GM12878 (cell line): ENCODE measurements at regions not wholly inside any gene's neighbourhood (a gene's known extent, or its start where the extent isn't known, plus 50 kb on each side); places are given as distances from the start of the nearest gene placed in this dataset.

ENCODE experiments used
- ATAC-seq: fragments of 200-7000 bp; cut with Tn5 transposase; 3 replicates; pipeline ENCODE4 v1.9.1; 2020; ENCODE audit warnings: mild to moderate bottlenecking, moderate library complexity
- BruUV-seq: library from RNA; stranded (reverse); fragments of 400-500 nt; replicated peaks from 2 replicates; lab custom pipeline; 2021; lab: Mats Ljungman, UMichigan
- CTCF ChIA-PET: fragments of 300-600 bp; sonication (Branson Sonifier 250); formaldehyde crosslinking; extraction: SDS; loops from one replicate; lab custom pipeline; 2021; ENCODE audit warnings: inconsistent platforms; lab: Yijun Ruan, JAX
- POLR2A ChIA-PET: fragments of 350-600 bp; formaldehyde crosslinking; extraction: SDS; loops from one replicate; lab custom pipeline; 2021; ENCODE audit warnings: inconsistent platforms; lab: Charles Lee
- RAD21 ChIA-PET: fragments of 300-600 bp; sonication (Branson Sonifier 250); formaldehyde crosslinking; loops from one replicate; lab custom pipeline; 2023; ENCODE audit warnings: antibody characterized with exemption; ENCODE audit not compliant: unreplicated experiment; lab: Charles Lee
- SMC1A ChIA-PET: fragments of 300-600 bp; sonication (Branson Sonifier 250); formaldehyde crosslinking; loops from one replicate; lab custom pipeline; 2023; ENCODE audit not compliant: unreplicated experiment, uncharacterized antibody; lab: Charles Lee
- DNase-seq: peaks from one replicate; pipeline ENCODE4 v3.0.0-alpha.2; 2011; ENCODE audit warnings: low read depth, low spot score
- FAIRE-seq: peaks from 3 replicates; lab custom pipeline; 2011; peaks lifted over from hg19 to GRCh38; lab: Jason Lieb, UNC
- H2AFZ ChIP-seq: 2 replicates; pipeline ENCODE4 v1.6.0; 2011; ENCODE audit warnings: low read depth, low read length, control low read depth; ENCODE audit not compliant: control insufficient read depth
- H3K27ac ChIP-seq: 2 replicates; pipeline ENCODE4 v1.5.1; 2011; ENCODE audit warnings: control low read depth; ENCODE audit not compliant: control insufficient read depth, insufficient read depth
- H3K27me3 ChIP-seq, 2 experiments: replicated peaks in 1 of 2; 2 replicates each; pipeline versions ENCODE4 v1.6.0 to v1.6.1; 2011; ENCODE audit warnings: low read length in 1 of 2; ENCODE audit not compliant: control insufficient read depth in 2 of 2, insufficient read depth in 2 of 2
- H3K36me3 ChIP-seq, 2 experiments: 2 replicates each; pipeline ENCODE4 v1.5.1; 2011; ENCODE audit warnings: low read length in 1 of 2; ENCODE audit not compliant: control insufficient read depth in 2 of 2, insufficient read depth in 2 of 2
- H3K4me1 ChIP-seq: 2 replicates; pipeline ENCODE4 v1.6.1; 2011; ENCODE audit warnings: mild to moderate bottlenecking, low read length, moderate library complexity, mixed read lengths; ENCODE audit not compliant: control insufficient read depth, insufficient read depth
- H3K4me2 ChIP-seq: 2 replicates; pipeline ENCODE4 v1.6.0; 2011; ENCODE audit warnings: control low read depth; ENCODE audit not compliant: control insufficient read depth, insufficient read depth
- H3K4me3 ChIP-seq: fragments of 200-600 bp; sonication (generic); 2 replicates; pipeline ENCODE4 v1.5.1; 2016
- H3K79me2 ChIP-seq: 2 replicates; pipeline ENCODE4 v1.6.0; 2011; ENCODE audit warnings: low read length; ENCODE audit not compliant: control insufficient read depth, insufficient read depth
- H3K9ac ChIP-seq: 2 replicates; pipeline ENCODE4 v1.8.0; 2011; ENCODE audit warnings: low read length, control low read depth, mixed read lengths; ENCODE audit not compliant: control insufficient read depth, insufficient read depth
- H3K9me3 ChIP-seq: replicated peaks from 3 replicates; pipeline ENCODE4 v1.5.1; 2011; ENCODE audit warnings: mild to moderate bottlenecking, low read length; ENCODE audit not compliant: control insufficient read depth, insufficient read depth
- H4K20me1 ChIP-seq: 2 replicates; pipeline ENCODE4 v1.6.0; 2011; ENCODE audit not compliant: control insufficient read depth, insufficient read depth
- GATAD2B ChIP-seq: fragments of 450-650 bp; conservative IDR thresholded peaks from 2 replicates; pipeline ENCODE4 v1.6.1; 2017; ENCODE audit warnings: low read depth, mild to moderate bottlenecking, moderate library complexity
- JUND ChIP-seq: IDR thresholded peaks from 2 replicates; pipeline ENCODE4 v1.6.1; 2012; ENCODE audit warnings: low read depth, mild to moderate bottlenecking, low read length, improper control_type of control experiment, moderate library complexity
- KLF5 ChIP-seq: fragments of 450-650 bp; IDR thresholded peaks from 2 replicates; pipeline ENCODE4 v1.6.1; 2014; ENCODE audit warnings: mild to moderate bottlenecking; ENCODE audit not compliant: partially characterized antibody
- MXI1 ChIP-seq: fragments of 150-350 bp; IDR thresholded peaks from 2 replicates; pipeline ENCODE4 v1.6.1; 2011; ENCODE audit warnings: low read depth, mild to moderate bottlenecking, inconsistent platforms, low read length, improper control_type of control experiment
- MYB ChIP-seq: fragments of 150-350 bp; IDR thresholded peaks from 2 replicates; pipeline ENCODE4 v1.6.1; 2014; ENCODE audit warnings: mild to moderate bottlenecking, low read depth, low read length, borderline replicate concordance
- NR2C1 ChIP-seq: fragments of 450-650 bp; IDR thresholded peaks from 2 replicates; pipeline ENCODE4 v1.6.1; 2017; ENCODE audit warnings: antibody characterized with exemption, mild to moderate bottlenecking, moderate library complexity
- RELA ChIP-seq: fragments of 450-650 bp; IDR thresholded peaks from 2 replicates; pipeline ENCODE4 v1.8.0; 2014; ENCODE audit warnings: borderline replicate concordance; ENCODE audit not compliant: partially characterized antibody
- SMARCA5 ChIP-seq: fragments of 450-650 bp; IDR thresholded peaks from 2 replicates; pipeline ENCODE4 v1.6.1; 2017; ENCODE audit warnings: mild to moderate bottlenecking
- SMC3 ChIP-seq: IDR thresholded peaks from 2 replicates; pipeline ENCODE4 v1.6.1; 2011; ENCODE audit warnings: low read length, improper control_type of control experiment, borderline replicate concordance
- ZBTB33 ChIP-seq: fragments of 450-650 bp; IDR thresholded peaks from 2 replicates; pipeline ENCODE4 v1.6.1; 2017; ENCODE audit warnings: mild to moderate bottlenecking
- WGBS: methylation state at CpG from one replicate; pipeline ENCODE4 v1.1.6; 2016; ENCODE audit warnings: low lambda C conversion rate; ENCODE audit not compliant: insufficient replicate concordance, insufficient coverage; ENCODE audit errors: missing lambda C conversion rate; 5-methylcytosine and 5-hydroxymethylcytosine counted together
- in situ Hi-C: fragments of 300-500 bp; cut with MboI; formaldehyde crosslinking; loops from 9 replicates; pipeline ENCODE4 v1.14.3; 2018; ENCODE audit warnings: mixed read lengths
- intact Hi-C: fragments of 100-400 bp; cut with micrococcal nuclease; formaldehyde crosslinking; loops from one replicate; pipeline ENCODE4 v1.14.2; 2022; ENCODE audit not compliant: unreplicated experiment
- TF ChIP-seq, protein P1 (sequence below): IDR thresholded peaks from 2 replicates; pipeline ENCODE4 v1.6.1; 2012; ENCODE audit warnings: mild to moderate bottlenecking, low read depth, low read length
- TF ChIP-seq, protein P2 (sequence below): IDR thresholded peaks from 2 replicates; pipeline ENCODE4 v1.6.1; 2011; ENCODE audit warnings: mild to moderate bottlenecking, low read depth, low read length, moderate library complexity; ENCODE audit not compliant: insufficient replicate concordance

- ChIA-PET CTCF (no interaction called here), SMC1A (interaction anchor here (0.8 to 2.0 kb wide), 2 partner anchors 15 to 26 kb away, joined by 4 to 8 read pairs; no protein-coding TSS in a partner anchor), POLR2A (no interaction called here), RAD21 (interaction anchor here (1.8 kb wide), 1 partner anchor 53 kb away, joined by 3 read pairs; no protein-coding TSS in a partner anchor)
- no peaks in the 10 kb centered on the region for H3K79me2 ChIP-seq
- no peak overlapping the region for H3K9ac ChIP-seq
- no peak overlapping the region for H3K4me2 ChIP-seq
- H3K27ac ChIP-seq: no peak overlapping the region
- no peaks in the 10 kb centered on the region for H3K27me3 ChIP-seq
- no peak overlapping the region for H3K4me3 ChIP-seq
- H2AFZ ChIP-seq: no peak overlapping the region
- no peaks in the 10 kb centered on the region for H3K36me3 ChIP-seq
- no peaks in the 10 kb centered on the region for H4K20me1 ChIP-seq
- DNase-seq: no peak
- no peaks in the 10 kb centered on the region for H3K9me3 ChIP-seq
- intact Hi-C loops: no loop called here
- 0% methylated on average over 1 of the region's 1 CpG for WGBS
- FAIRE-seq: no peak
- no peak for ATAC-seq
- BruUV-seq: no TSS peak
- no peak for TF ChIP-seq GATAD2B
- TF ChIP-seq JUND: no peak
- H3K4me1 ChIP-seq: no peaks in the 10 kb centered on the region
- in situ Hi-C loops: no loop called here
These were observed 188.2 kb upstream of the ZNF804A start for GRCh38 chr2:184410160-184410559.

GRCh38 chr2:184413221-184413620, 185.1 kb upstream of the ZNF804A start:
- Histone ChIP-seq H4K20me1 (no peaks in the 10 kb centered on the region), H3K4me2 (no peak overlapping the region), H2AFZ (no peak overlapping the region), H3K9ac (no peak overlapping the region), H3K9me3 (no peaks in the 10 kb centered on the region), H3K4me3 (no peak overlapping the region), H3K36me3 (no peaks in the 10 kb centered on the region), H3K4me1 (no peaks in the 10 kb centered on the region), H3K79me2 (no peaks in the 10 kb centered on the region), H3K27me3 (no peaks in the 10 kb centered on the region), H3K27ac (no peak overlapping the region)
- in situ Hi-C loops: no loop called here
- ChIA-PET RAD21 (no interaction called here), SMC1A (no interaction called here), CTCF (no interaction called here), POLR2A (no interaction called here)
- no peak for DNase-seq
- 21% methylated on average over 2 of the region's 2 CpGs for WGBS
- no peak for FAIRE-seq
- ATAC-seq: no peak
- intact Hi-C loops: no loop called here
- BruUV-seq: no TSS peak
- TF ChIP-seq KLF5: no peak
- TF ChIP-seq, protein P1, sequence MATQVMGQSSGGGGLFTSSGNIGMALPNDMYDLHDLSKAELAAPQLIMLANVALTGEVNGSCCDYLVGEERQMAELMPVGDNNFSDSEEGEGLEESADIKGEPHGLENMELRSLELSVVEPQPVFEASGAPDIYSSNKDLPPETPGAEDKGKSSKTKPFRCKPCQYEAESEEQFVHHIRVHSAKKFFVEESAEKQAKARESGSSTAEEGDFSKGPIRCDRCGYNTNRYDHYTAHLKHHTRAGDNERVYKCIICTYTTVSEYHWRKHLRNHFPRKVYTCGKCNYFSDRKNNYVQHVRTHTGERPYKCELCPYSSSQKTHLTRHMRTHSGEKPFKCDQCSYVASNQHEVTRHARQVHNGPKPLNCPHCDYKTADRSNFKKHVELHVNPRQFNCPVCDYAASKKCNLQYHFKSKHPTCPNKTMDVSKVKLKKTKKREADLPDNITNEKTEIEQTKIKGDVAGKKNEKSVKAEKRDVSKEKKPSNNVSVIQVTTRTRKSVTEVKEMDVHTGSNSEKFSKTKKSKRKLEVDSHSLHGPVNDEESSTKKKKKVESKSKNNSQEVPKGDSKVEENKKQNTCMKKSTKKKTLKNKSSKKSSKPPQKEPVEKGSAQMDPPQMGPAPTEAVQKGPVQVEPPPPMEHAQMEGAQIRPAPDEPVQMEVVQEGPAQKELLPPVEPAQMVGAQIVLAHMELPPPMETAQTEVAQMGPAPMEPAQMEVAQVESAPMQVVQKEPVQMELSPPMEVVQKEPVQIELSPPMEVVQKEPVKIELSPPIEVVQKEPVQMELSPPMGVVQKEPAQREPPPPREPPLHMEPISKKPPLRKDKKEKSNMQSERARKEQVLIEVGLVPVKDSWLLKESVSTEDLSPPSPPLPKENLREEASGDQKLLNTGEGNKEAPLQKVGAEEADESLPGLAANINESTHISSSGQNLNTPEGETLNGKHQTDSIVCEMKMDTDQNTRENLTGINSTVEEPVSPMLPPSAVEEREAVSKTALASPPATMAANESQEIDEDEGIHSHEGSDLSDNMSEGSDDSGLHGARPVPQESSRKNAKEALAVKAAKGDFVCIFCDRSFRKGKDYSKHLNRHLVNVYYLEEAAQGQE: no peak
- no peak for TF ChIP-seq NR2C1
- TF ChIP-seq, protein P2, sequence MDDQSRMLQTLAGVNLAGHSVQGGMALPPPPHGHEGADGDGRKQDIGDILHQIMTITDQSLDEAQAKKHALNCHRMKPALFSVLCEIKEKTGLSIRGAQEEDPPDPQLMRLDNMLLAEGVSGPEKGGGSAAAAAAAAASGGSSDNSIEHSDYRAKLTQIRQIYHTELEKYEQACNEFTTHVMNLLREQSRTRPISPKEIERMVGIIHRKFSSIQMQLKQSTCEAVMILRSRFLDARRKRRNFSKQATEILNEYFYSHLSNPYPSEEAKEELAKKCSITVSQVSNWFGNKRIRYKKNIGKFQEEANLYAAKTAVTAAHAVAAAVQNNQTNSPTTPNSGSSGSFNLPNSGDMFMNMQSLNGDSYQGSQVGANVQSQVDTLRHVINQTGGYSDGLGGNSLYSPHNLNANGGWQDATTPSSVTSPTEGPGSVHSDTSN: no peak
- TF ChIP-seq MXI1: no peak
- TF ChIP-seq ZBTB33: no peak
- no peak for TF ChIP-seq RELA
- no peak for TF ChIP-seq MYB
- no peak for TF ChIP-seq SMARCA5
- TF ChIP-seq SMC3: no peak
